Thyroid gland (tissue), 4 donors: ENCODE measurements at regions not wholly inside any gene's neighbourhood (a gene's known extent, or its start where the extent isn't known, plus 50 kb on each side); places are given as distances from the start of the nearest gene placed in this dataset.

ENCODE experiments used
- CTCF ChIP-seq, 6 experiments: fragments of 200-600 bp in 3 of 6; fragments of 450-650 bp in 3 of 6; sonication (generic) in 3 of 6; IDR thresholded peaks; one replicate each; pipeline ENCODE4 v1.5.1; 2016 to 2019; ENCODE audit warnings: antibody characterized with exemption in 6 of 6, mild to moderate bottlenecking in 2 of 6, inconsistent platforms in 1 of 6, moderate library complexity in 1 of 6
- POLR2A ChIP-seq, 2 donors: fragments of 450-650 bp; IDR thresholded peaks; one replicate each; pipeline ENCODE4 v1.6.1; 2017; ENCODE audit warnings: antibody characterized with exemption in 2 of 2, mild to moderate bottlenecking in 2 of 2, moderate library complexity in 1 of 2

GRCh38 chr5:74063821-74064220 is 437.8 kb downstream of the ARHGEF28 start:
- TF ChIP-seq CTCF (IDR thresholded peaks at IDR 0.05) (no peak), POLR2A (IDR thresholded peaks at IDR 0.05) (no peak)
